H1 (cell line): ENCODE measurements at regions not wholly inside any gene's neighbourhood (a gene's known extent, or its start where the extent isn't known, plus 50 kb on each side); places are given as distances from the start of the nearest gene placed in this dataset.

ENCODE experiments used
- CTCF ChIA-PET: fragments of 300-600 bp; sonication (Branson Sonifier 250); formaldehyde crosslinking; loops from one replicate; lab custom pipeline; 2021; ENCODE audit not compliant: partially characterized antibody; lab: Charles Lee
- POLR2A ChIA-PET: fragments of 300-600 bp; sonication (Branson Sonifier 250); formaldehyde crosslinking; loops from one replicate; lab custom pipeline; 2021; ENCODE audit warnings: inconsistent platforms; ENCODE audit not compliant: partially characterized antibody; lab: Charles Lee
- DNase-seq, 2 experiments: peaks; one replicate each; pipeline versions ENCODE4 v3.0.0 to v3.0.0-alpha.2; 2010 to 2022; ENCODE audit warnings: low spot score in 2 of 2, low read depth in 1 of 2, mixed read lengths in 1 of 2
- FAIRE-seq: peaks from 2 replicates; lab custom pipeline; 2011; peaks lifted over from hg19 to GRCh38; lab: Jason Lieb, UNC
- H2AFZ ChIP-seq: 2 replicates; pipeline ENCODE4 v1.8.1; 2012; ENCODE audit warnings: low read length, inconsistent platforms
- H2AK5ac ChIP-seq: 2 replicates; pipeline ENCODE4 v1.6.1; 2013; ENCODE audit warnings: low read depth, low read length
- H2BK120ac ChIP-seq: replicated peaks from 2 replicates; pipeline ENCODE3; 2013; ENCODE audit warnings: low read depth, low read length, inconsistent platforms
- H2BK12ac ChIP-seq: 2 replicates; pipeline ENCODE4 v1.6.1; 2013; ENCODE audit warnings: low read depth, low read length
- H2BK15ac ChIP-seq: 2 replicates; pipeline ENCODE4 v1.6.1; 2013; ENCODE audit warnings: low read length
- H2BK20ac ChIP-seq: 2 replicates; pipeline ENCODE4 v1.6.1; 2013; ENCODE audit warnings: low read length
- H2BK5ac ChIP-seq: 2 replicates; pipeline ENCODE4 v1.6.1; 2013; ENCODE audit warnings: low read depth, low read length
- H3K14ac ChIP-seq: 2 replicates; pipeline ENCODE4 v1.6.1; 2013; ENCODE audit warnings: inconsistent platforms; ENCODE audit not compliant: insufficient read length
- H3K18ac ChIP-seq: 2 replicates; pipeline ENCODE4 v1.6.1; 2013; ENCODE audit warnings: low read length; ENCODE audit errors: extremely low read depth
- H3K23ac ChIP-seq: 2 replicates; pipeline ENCODE4 v1.6.1; 2013; ENCODE audit warnings: inconsistent platforms; ENCODE audit not compliant: insufficient read length
- H3K23me2 ChIP-seq: 2 replicates; pipeline ENCODE4 v1.6.1; 2013; ENCODE audit warnings: low read depth, low read length
- H3K27ac ChIP-seq: 2 replicates; pipeline ENCODE4 v1.6.1; 2011; ENCODE audit warnings: low read depth, low read length, inconsistent platforms
- H3K27me3 ChIP-seq, 4 experiments: replicated peaks in 1 of 4; 1 replicate in 1 of 4; 2 replicates in 3 of 4; pipeline versions ENCODE4 v1.6.1 to v1.8.1; 2011 to 2013; ENCODE audit warnings: low read length in 3 of 4, mild to moderate bottlenecking in 3 of 4, inconsistent platforms in 2 of 4, mixed read lengths in 2 of 4, moderate library complexity in 1 of 4; ENCODE audit not compliant: control insufficient read depth in 3 of 4, insufficient read depth in 3 of 4; ENCODE audit errors: extremely low read depth in 1 of 4
- H3K36me3 ChIP-seq, 4 experiments: 2 replicates each; pipeline versions ENCODE4 v1.6.1 to v1.8.1; 2011 to 2013; ENCODE audit warnings: mild to moderate bottlenecking in 4 of 4, low read length in 3 of 4, moderate library complexity in 2 of 4, control low read depth in 1 of 4, inconsistent platforms in 1 of 4; ENCODE audit not compliant: insufficient read depth in 4 of 4, control insufficient read depth in 2 of 4
- H3K4ac ChIP-seq: replicated peaks from 2 replicates; pipeline ENCODE3; 2013; ENCODE audit warnings: low read length, low read depth, mixed read lengths, inconsistent platforms; ENCODE audit not compliant: insufficient read length
- H3K4me1 ChIP-seq, 4 experiments: replicated peaks in 1 of 4; 1 replicate in 1 of 4; 2 replicates in 3 of 4; pipeline versions ENCODE4 v1.6.1 to v1.8.1; 2011 to 2013; ENCODE audit warnings: low read length in 3 of 4, inconsistent platforms in 2 of 4, mixed read lengths in 1 of 4; ENCODE audit not compliant: insufficient read depth in 4 of 4, control insufficient read depth in 3 of 4
- H3K4me2 ChIP-seq, 2 experiments: 2 replicates each; pipeline versions ENCODE4 v1.6.1 to v1.8.1; 2011 to 2013; ENCODE audit warnings: low read depth in 2 of 2, low read length in 2 of 2, control low read depth in 1 of 2, inconsistent platforms in 1 of 2, mild to moderate bottlenecking in 1 of 2; ENCODE audit not compliant: insufficient read depth in 1 of 2
- H3K4me3 ChIP-seq, 4 experiments: fragments of 200-600, 300-600 bp in 1 of 4; sonication (generic), shearing (Covaris generic), sonication (Bioruptor Twin) in 1 of 4; 2 replicates each; pipeline versions ENCODE4 v1.5.1 to v1.8.1; 2011 to 2016; ENCODE audit warnings: low read length in 4 of 4, low read depth in 3 of 4, control low read depth in 2 of 4, inconsistent platforms in 2 of 4, mild to moderate bottlenecking in 2 of 4, mixed read lengths in 1 of 4, moderate library complexity in 1 of 4; ENCODE audit not compliant: insufficient read depth in 2 of 4; ENCODE audit errors: extremely low read depth in 1 of 4
- H3K56ac ChIP-seq: replicated peaks from 2 replicates; pipeline ENCODE3; 2013; ENCODE audit warnings: low read depth, mild to moderate bottlenecking, mixed read lengths, low read length, inconsistent platforms; ENCODE audit not compliant: insufficient read length
- H3K79me1 ChIP-seq: 2 replicates; pipeline ENCODE4 v1.6.1; 2013; ENCODE audit warnings: low read depth, low read length, control low read depth
- H3K79me2 ChIP-seq, 2 experiments: 2 replicates each; pipeline versions ENCODE4 v1.6.1 to v1.8.1; 2012 to 2013; ENCODE audit warnings: low read length in 2 of 2, mild to moderate bottlenecking in 2 of 2, inconsistent platforms in 1 of 2; ENCODE audit not compliant: insufficient read depth in 2 of 2, control insufficient read depth in 1 of 2
- H3K9ac ChIP-seq, 4 experiments: replicated peaks in 1 of 4; 1 replicate in 1 of 4; 2 replicates in 3 of 4; pipeline versions ENCODE4 v1.6.1 to v1.8.1; 2011 to 2013; ENCODE audit warnings: low read depth in 3 of 4, low read length in 3 of 4, control low read depth in 2 of 4, mild to moderate bottlenecking in 2 of 4, moderate library complexity in 2 of 4, inconsistent platforms in 1 of 4; ENCODE audit errors: extremely low read depth in 1 of 4
- H3K9me3 ChIP-seq, 2 experiments: 2 replicates each; pipeline versions ENCODE4 v1.6.1 to v1.8.1; 2012 to 2013; ENCODE audit warnings: mild to moderate bottlenecking in 2 of 2, moderate library complexity in 2 of 2, control low read depth in 1 of 2, inconsistent platforms in 1 of 2, low read depth in 1 of 2, low read length in 1 of 2, mixed read lengths in 1 of 2; ENCODE audit not compliant: insufficient read depth in 2 of 2
- H4K20me1 ChIP-seq, 2 experiments: replicated peaks in 1 of 2; 2 replicates each; pipeline versions ENCODE3 to v1.8.1; 2011 to 2013; ENCODE audit warnings: inconsistent platforms in 2 of 2, low read length in 2 of 2, mild to moderate bottlenecking in 1 of 2; ENCODE audit not compliant: insufficient read depth in 2 of 2, control insufficient read depth in 1 of 2
- H4K5ac ChIP-seq: 2 replicates; pipeline ENCODE4 v1.6.1; 2013; ENCODE audit warnings: low read length, low read depth, mixed read lengths, inconsistent platforms; ENCODE audit not compliant: insufficient read length
- H4K8ac ChIP-seq: 2 replicates; pipeline ENCODE4 v1.8.0; 2013; ENCODE audit warnings: mild to moderate bottlenecking, moderate library complexity, low read length, inconsistent platforms; ENCODE audit not compliant: insufficient read depth; ENCODE audit errors: extremely low read depth
- H4K91ac ChIP-seq: replicated peaks from 2 replicates; pipeline ENCODE3; 2013; ENCODE audit warnings: low read length, mixed read lengths, inconsistent platforms; ENCODE audit not compliant: insufficient read length
- BACH1 ChIP-seq: IDR thresholded peaks from 2 replicates; pipeline ENCODE4 v1.6.1; 2012; ENCODE audit warnings: low read length, improper control_type of control experiment
- HDAC2 ChIP-seq, 2 experiments: fragments of 300-600 bp in 1 of 2; sonication (generic) in 1 of 2; IDR thresholded peaks; 2 replicates each; pipeline ENCODE4 v1.6.1; 2011 to 2012; ENCODE audit warnings: low read depth in 2 of 2, low read length in 2 of 2, mild to moderate bottlenecking in 2 of 2, moderate library complexity in 2 of 2, borderline replicate concordance in 1 of 2, inconsistent platforms in 1 of 2
- HDAC6 ChIP-seq: IDR thresholded peaks from one replicate; pipeline ENCODE4 v1.7.1; 2012; ENCODE audit warnings: low read depth, mild to moderate bottlenecking, inconsistent platforms, low read length, moderate library complexity
- NANOG ChIP-seq: IDR thresholded peaks from 2 replicates; pipeline ENCODE4 v1.6.1; 2011; ENCODE audit warnings: low read length, low read depth, mild to moderate bottlenecking, inconsistent platforms; ENCODE audit not compliant: insufficient read depth, poor library complexity, severe bottlenecking
- RXRA ChIP-seq: IDR thresholded peaks from 2 replicates; pipeline ENCODE4 v1.6.1; 2011; ENCODE audit warnings: low read depth, mild to moderate bottlenecking, low read length, moderate library complexity; ENCODE audit not compliant: insufficient read depth
- SIX5 ChIP-seq: IDR thresholded peaks from 2 replicates; pipeline ENCODE4 v1.6.1; 2011; ENCODE audit warnings: mild to moderate bottlenecking, low read depth, low read length
- SP1 ChIP-seq: IDR thresholded peaks from 2 replicates; pipeline ENCODE4 v1.6.1; 2011; ENCODE audit warnings: low read depth, low read length
- YY1 ChIP-seq: IDR thresholded peaks from 2 replicates; pipeline ENCODE4 v1.6.1; 2011; ENCODE audit warnings: low read depth, mild to moderate bottlenecking, low read length
- WGBS, 2 experiments: shearing (Covaris generic) in 1 of 2; methylation state at CpG; one replicate each; pipeline versions ENCODE4 v1.1.6 to v1.1.7; 2013 to 2015; ENCODE audit warnings: low lambda C conversion rate in 2 of 2, mixed read lengths in 2 of 2, inconsistent platforms in 1 of 2, low coverage in 1 of 2, missing lambda C conversion rate in 1 of 2; ENCODE audit not compliant: insufficient replicate concordance in 2 of 2, insufficient coverage in 1 of 2, insufficient read length in 1 of 2; ENCODE audit errors: extremely low coverage in 1 of 2, missing lambda C conversion rate in 1 of 2; 5-methylcytosine and 5-hydroxymethylcytosine counted together
- TF ChIP-seq, protein P1 (sequence below): IDR thresholded peaks from 2 replicates; pipeline ENCODE4 v1.6.1; 2012; ENCODE audit warnings: inconsistent platforms
- TF ChIP-seq, protein P2 (sequence below), 3 experiments: IDR thresholded peaks; 1 replicate in 2 of 3; 2 replicates in 1 of 3; pipeline versions ENCODE4 v1.5.1 to v1.6.1; 2011; ENCODE audit warnings: low read length in 3 of 3, mild to moderate bottlenecking in 3 of 3, inconsistent platforms in 2 of 3, low read depth in 1 of 3, moderate library complexity in 1 of 3; ENCODE audit not compliant: insufficient read depth in 1 of 3; ENCODE audit errors: control extremely low read depth in 1 of 3

GRCh38 chr22:49081261-49081666 is 746.4 kb downstream of the BRD1 start:
- Histone ChIP-seq H2BK120ac (no peak overlapping the region), H2AFZ (no peak overlapping the region), H2BK15ac (no peak overlapping the region), H3K79me2 (no peaks in the 10 kb centered on the region), H3K23me2 (peaks cover 2% of the 10 kb centered on the region; the same call in 1 of the 2 replicates), H3K27me3 (no peaks in the 10 kb centered on the region), H4K20me1 (no peaks in the 10 kb centered on the region), H3K79me1 (no peaks in the 10 kb centered on the region), H3K9me3 (no peaks in the 10 kb centered on the region), H3K18ac (no peak overlapping the region), H2BK20ac (no peak overlapping the region), H2AK5ac (no peak overlapping the region), H4K91ac (no peak overlapping the region), H3K4me2 (no peak overlapping the region), H3K23ac (no peak overlapping the region), H3K4me3 (no peak overlapping the region), H3K4me1 (no peaks in the 10 kb centered on the region), H3K56ac (no peak overlapping the region), H4K8ac (no peak overlapping the region), H3K4ac (no peak overlapping the region), H2BK12ac (no peak overlapping the region), H4K5ac (no peak overlapping the region), H3K14ac (no peak overlapping the region), H3K36me3 (no peaks in the 10 kb centered on the region), H3K9ac (no peak overlapping the region), H3K27ac (no peak overlapping the region), H2BK5ac (no peak overlapping the region)
- FAIRE-seq (no peak), DNase-seq (no peak)
- POLR2A ChIA-PET = no interaction called here
- TF ChIP-seq, protein P1, sequence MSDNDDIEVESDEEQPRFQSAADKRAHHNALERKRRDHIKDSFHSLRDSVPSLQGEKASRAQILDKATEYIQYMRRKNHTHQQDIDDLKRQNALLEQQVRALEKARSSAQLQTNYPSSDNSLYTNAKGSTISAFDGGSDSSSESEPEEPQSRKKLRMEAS = no peak
- no peak for TF ChIP-seq NANOG
- TF ChIP-seq HDAC6 = no peak
- no peak for TF ChIP-seq BACH1
- TF ChIP-seq SIX5 = no peak
- no peak for TF ChIP-seq YY1
- no peak for TF ChIP-seq SP1
- no peak for TF ChIP-seq HDAC2 (IDR thresholded peaks at IDR 0.05; ENCODE audit: borderline replicate concordance in 1 of 2, low read depth in 2 of 2, low read length in 2 of 2)
- TF ChIP-seq, protein P2, sequence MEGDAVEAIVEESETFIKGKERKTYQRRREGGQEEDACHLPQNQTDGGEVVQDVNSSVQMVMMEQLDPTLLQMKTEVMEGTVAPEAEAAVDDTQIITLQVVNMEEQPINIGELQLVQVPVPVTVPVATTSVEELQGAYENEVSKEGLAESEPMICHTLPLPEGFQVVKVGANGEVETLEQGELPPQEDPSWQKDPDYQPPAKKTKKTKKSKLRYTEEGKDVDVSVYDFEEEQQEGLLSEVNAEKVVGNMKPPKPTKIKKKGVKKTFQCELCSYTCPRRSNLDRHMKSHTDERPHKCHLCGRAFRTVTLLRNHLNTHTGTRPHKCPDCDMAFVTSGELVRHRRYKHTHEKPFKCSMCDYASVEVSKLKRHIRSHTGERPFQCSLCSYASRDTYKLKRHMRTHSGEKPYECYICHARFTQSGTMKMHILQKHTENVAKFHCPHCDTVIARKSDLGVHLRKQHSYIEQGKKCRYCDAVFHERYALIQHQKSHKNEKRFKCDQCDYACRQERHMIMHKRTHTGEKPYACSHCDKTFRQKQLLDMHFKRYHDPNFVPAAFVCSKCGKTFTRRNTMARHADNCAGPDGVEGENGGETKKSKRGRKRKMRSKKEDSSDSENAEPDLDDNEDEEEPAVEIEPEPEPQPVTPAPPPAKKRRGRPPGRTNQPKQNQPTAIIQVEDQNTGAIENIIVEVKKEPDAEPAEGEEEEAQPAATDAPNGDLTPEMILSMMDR (IDR thresholded peaks at IDR 0.05; ENCODE audit: control extremely low read depth in 1 of 3, insufficient read depth in 1 of 3, low read depth in 1 of 3, low read length in 3 of 3) = no peak
- TF ChIP-seq RXRA = no peak
- CTCF ChIA-PET = no interaction called here
- WGBS, 2 experiments = 79% methylated on average over 10 of the region's 12 CpGs; no CpG with 5 or more reads in 1 of the 2 experiments
